CD4-positive, alpha-beta T cell treated with Interleukin-17A for 1 hour (primary cell): ENCODE measurements at regions not wholly inside any gene's neighbourhood (a gene's known extent, or its start where the extent isn't known, plus 50 kb on each side); places are given as distances from the start of the nearest gene placed in this dataset.
A peak's percentile ranks its signal among the peaks of the same experiment; 100 is the strongest.

ENCODE experiments used
- DNase-seq: peaks from one replicate; pipeline ENCODE4 v3.0.0-alpha.2; 2020

- no peak for DNase-seq
Measured at GRCh38 chr3:72186400-72186855, 401.5 kb upstream of the PROK2 start.

DNA sequence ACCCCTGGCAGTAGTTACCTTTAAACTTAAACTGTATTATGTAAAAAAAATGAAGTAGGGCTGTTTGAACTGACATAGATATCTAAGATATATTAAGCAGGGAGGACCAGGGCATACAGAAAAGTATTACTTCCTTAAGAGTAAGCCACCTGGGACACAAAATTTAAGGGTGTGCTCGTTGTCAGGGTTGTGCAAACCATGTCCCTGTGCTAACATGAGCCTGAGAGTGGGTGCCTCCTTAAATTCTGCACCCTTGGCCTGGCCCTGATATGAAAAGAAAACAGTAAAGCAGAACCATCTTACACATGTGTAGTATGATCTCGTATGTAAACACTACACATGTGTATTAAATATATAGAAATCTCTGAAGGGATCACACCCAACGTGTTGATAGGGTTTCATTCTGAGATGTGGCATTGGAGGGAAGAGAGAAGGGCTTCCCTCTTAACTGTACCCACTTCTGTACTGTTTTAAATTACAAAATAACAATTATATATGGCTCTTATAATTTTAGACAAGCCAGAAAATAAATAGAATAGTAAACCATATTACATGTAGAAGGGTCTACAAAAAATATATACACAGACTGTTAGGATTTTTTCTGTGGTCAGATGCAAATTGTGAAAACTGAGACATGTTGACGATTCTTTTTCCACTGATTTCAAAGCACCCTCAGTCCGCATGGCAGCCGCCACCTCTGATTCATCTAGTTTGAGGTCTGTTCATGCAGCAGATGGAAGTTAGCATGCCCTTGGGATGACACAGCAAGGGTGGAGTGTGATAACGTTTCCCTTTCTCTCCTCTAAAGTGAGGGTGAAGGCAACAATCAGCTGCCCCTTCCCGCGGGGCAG, 400.8 kb upstream of the PROK2 start:
- no peak for DNase-seq

DNA sequence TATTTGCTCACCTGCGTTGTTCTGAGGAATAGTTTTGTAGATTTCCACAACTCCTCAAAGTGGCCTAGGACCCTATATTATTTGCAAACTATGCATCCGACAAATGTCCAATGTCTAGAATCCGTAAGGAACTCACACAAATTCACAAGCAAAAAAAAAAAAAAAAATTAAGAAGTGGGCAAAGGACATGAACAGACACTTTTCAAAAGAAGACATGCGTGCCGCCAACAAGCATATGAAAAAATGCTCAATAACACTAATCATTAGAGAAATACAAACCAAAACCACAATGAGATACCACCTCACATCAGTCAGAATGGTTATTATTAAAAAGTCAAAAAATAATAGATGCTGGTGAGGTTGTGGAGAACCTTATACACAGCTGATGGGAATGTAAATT, 398.5 kb upstream of the PROK2 start:
- DNase-seq: no peak

GRCh38 chr3:72182206-72182605, 397.3 kb upstream of the PROK2 start:
- DNase-seq: no peak

- no peak for DNase-seq
Measured at GRCh38 chr3:72181251-72181650, 396.3 kb upstream of the PROK2 start.

DNA sequence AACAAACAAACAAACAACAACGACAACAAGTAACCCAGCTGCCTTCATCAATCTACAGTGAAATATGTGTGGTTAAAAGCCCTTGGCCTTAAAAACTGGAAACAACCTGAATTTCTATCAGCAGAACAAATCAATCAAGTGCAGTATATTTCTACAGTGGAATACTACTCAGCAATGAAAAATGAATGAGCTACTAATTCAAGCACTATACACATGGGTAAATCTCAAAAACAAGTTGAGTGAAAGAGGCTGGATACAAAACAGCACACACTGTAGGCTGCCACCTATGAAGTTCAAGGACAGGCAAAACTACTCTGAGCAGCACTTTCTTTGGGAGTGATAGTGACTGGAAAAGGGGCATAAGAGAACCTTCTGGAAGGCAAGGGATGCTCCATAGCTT, 395.5 kb upstream of the PROK2 start:
- DNase-seq: no peak

- DNase-seq: no peak
Measured at GRCh38 chr3:72179107-72179464, 394.1 kb upstream of the PROK2 start.

GRCh38 chr3:72178463-72179106, 393.6 kb upstream of the PROK2 start:
- DNase-seq: no peak

- DNase-seq: no peak
Measured at GRCh38 chr3:72177075-72178050, 392.4 kb upstream of the PROK2 start.

- no peak for DNase-seq
Measured at GRCh38 chr3:72176537-72177041, 391.6 kb upstream of the PROK2 start.

GRCh38 chr3:72175296-72175858, 390.4 kb upstream of the PROK2 start:
- DNase-seq: no peak

DNA sequence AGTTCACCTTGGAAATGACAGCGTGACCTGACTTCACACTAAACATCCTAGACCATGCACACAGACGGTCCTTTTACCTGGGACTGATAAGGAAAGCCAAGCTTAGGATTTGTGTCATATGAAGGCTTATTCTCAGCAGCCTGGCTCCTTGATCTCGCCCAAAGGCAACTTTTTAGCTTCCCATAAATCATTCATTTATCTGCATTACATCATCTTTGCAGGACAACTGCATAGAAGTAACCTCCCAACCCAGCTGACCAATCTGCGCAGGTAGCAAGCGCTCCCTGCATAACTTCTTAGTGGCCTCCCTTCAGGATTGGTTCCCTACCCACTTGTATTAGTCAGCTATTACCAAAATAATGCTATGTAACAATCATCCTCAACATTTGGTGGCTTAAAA, 389.9 kb upstream of the PROK2 start:
- no peak for DNase-seq

- DNase-seq: no peak
Measured at GRCh38 chr3:72174040-72174439, 389.1 kb upstream of the PROK2 start.

DNA sequence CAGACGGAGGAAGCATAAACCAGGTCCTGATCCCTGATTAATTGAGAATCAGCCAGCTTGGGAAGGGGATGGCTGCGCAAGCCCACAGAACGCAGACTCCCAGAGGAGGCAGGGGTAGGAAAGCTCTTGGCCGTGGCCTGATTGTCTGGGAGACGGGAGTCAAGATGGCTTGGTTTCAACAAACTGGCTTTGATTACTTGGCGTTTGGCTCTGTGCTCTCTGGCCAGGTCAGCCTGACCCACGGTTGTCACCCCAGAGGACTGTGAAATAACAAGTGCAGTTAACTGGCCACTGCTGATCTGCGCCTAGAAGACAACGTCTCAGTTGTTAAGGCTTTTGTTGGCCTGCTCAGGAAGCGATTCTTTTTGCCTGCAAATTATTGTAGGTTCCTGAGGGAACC, 387.0 kb upstream of the PROK2 start:
- no peak for DNase-seq

GRCh38 chr3:72171463-72171881, 386.5 kb upstream of the PROK2 start:
- DNase-seq: no peak

- DNase-seq: no peak
Measured at GRCh38 chr3:72169561-72170472, 384.9 kb upstream of the PROK2 start.

- DNase-seq: no peak
Measured at GRCh38 chr3:72169120-72169519, 384.2 kb upstream of the PROK2 start.

DNA sequence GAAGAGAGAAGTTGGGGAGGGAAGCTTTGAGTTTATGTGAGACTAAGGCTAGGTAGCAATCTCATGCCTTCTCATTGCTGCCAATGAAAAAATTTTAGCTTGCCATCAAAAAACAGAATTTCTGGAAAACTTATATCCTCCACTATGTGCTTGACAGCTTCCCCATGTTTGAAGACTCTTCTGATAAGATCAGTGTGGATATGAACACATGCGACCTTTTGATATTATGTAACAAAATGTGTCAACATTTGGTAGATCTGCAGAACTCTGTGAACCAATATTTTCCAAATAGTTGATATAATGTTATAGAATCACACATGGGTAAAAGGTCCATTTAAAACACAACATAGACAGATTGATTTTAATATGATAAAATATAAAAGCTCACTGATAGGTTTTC, 380.9 kb upstream of the PROK2 start:
- no peak for DNase-seq

DNA sequence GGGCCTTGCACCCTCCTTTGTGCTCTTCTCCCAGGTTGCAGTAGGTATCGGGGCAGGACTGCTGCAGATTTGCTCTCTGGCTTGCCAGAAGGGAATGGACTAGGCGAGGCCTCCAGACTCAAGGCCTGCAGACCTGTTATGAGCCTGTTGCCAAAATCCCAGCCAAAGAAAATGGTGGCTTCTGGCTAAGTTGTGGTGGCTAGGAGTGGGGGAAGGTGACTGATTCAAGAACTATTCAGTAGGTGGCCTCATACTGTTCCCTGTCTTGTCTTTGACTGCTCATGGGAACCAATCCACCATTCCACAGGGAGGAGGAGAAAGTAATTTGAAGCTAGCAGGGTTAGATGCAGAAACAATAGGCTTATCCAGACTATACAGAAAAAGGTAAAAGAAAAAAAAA, 380.4 kb upstream of the PROK2 start:
- DNase-seq: no peak

DNA sequence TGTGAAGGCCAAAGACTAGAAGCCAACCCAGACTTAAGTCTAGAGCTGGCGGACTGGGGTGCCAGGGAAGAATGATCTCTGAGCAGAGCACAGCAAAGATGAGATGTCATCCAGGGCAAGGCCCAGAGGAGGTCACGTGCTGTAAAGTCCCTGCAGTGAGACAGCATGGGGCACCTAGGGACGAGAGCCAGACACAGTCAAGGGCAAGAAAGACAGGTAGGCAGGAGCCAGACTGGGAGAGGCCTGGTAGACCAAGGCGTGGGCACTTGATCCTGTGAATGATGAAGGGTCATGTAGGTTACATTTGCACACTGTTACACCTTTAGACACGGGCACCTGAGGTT, 379.7 kb upstream of the PROK2 start:
- no peak for DNase-seq

GRCh38 chr3:72163809-72164634, 379.1 kb upstream of the PROK2 start:
- peak; percentile 8 for DNase-seq
